ENCODE measurements at regions not wholly inside any gene's neighbourhood (a gene's known extent, or its start where the extent isn't known, plus 50 kb on each side); places are given as distances from the start of the nearest gene placed in this dataset.

DNA sequence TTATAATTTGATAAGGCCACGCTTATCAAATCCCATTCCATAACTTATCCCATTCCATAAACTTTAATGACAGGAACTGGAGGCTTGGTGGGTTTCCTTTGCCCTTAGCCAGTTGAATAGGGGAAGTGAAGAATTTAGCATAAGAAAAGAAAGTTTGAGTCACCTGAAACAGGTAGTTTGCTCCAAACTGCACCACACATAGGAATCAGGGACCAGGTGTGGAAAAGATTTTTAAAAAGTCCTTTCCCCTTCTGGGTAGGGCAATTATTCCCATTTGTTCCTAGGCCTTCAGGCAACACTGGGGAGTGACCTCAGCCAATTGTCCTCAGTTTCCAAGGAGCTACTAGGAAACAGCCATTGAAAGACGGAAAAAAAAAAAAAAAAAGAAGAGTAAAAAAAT lies 525.7 kb upstream of the CNTN5 start:
- POLR2A ChIA-PET: no interaction called here
- WGBS (ENCODE audit: low lambda C conversion rate): 15% methylated on average over 2 of the region's 2 CpGs
- Histone ChIP-seq H3K9me2 (no peaks in the 10 kb centered on the region), H4K20me1 (ENCODE audit: insufficient read depth) (no peaks in the 10 kb centered on the region), H3K27me3 (ENCODE audit: insufficient read depth) (no peaks in the 10 kb centered on the region), H3K9me3 (no peaks in the 10 kb centered on the region), H3K79me2 (ENCODE audit: insufficient read depth) (no peaks in the 10 kb centered on the region), H3K4me2 (no peak overlapping the region), H3K4me1 (ENCODE audit: control insufficient read depth in 1 of 2, insufficient read depth in 2 of 2, low read depth in 1 of 2, low read length in 1 of 2) (no peaks in the 10 kb centered on the region), H3F3A (replicated peaks; ENCODE audit: insufficient read depth) (no peaks in the 10 kb centered on the region), H3K4me3 (ENCODE audit: low read depth in 2 of 2, low read length in 1 of 2) (no peak overlapping the region), H3K9ac (no peak overlapping the region), H2AFZ (ENCODE audit: low read depth) (no peak overlapping the region), H3K27ac (ENCODE audit: low read depth in 2 of 2, low read length in 1 of 2) (no peak overlapping the region), H3K36me3 (replicated peaks in 1 of 2; ENCODE audit: control insufficient read depth in 1 of 2, insufficient read depth in 2 of 2, low read length in 1 of 2) (no peaks in the 10 kb centered on the region)
- DNase-seq: no peak
- CTCF ChIA-PET: no interaction called here
- TF ChIP-seq, protein P1, sequence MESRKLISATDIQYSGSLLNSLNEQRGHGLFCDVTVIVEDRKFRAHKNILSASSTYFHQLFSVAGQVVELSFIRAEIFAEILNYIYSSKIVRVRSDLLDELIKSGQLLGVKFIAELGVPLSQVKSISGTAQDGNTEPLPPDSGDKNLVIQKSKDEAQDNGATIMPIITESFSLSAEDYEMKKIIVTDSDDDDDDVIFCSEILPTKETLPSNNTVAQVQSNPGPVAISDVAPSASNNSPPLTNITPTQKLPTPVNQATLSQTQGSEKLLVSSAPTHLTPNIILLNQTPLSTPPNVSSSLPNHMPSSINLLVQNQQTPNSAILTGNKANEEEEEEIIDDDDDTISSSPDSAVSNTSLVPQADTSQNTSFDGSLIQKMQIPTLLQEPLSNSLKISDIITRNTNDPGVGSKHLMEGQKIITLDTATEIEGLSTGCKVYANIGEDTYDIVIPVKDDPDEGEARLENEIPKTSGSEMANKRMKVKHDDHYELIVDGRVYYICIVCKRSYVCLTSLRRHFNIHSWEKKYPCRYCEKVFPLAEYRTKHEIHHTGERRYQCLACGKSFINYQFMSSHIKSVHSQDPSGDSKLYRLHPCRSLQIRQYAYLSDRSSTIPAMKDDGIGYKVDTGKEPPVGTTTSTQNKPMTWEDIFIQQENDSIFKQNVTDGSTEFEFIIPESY (IDR thresholded peaks at IDR 0.05; ENCODE audit: borderline replicate concordance, low read depth): no peak

DNA sequence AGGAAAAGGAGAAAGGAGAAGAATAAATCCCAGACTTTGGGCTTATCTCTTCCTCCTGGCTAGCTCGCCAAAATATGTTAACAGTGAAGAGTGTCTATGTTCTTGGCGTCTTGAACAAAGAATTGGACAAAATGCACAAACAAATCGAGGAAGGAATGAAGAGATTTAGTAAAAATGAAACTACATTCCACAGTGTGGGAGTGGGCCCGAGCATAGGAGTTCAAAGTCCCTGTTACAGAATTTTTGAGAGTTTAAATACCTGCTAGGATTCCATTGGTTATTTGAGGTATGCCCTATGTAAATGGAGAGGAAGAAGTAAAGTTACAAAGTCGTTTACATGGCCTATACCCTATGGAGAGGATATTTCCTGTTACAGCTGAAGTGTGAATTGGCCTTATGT lies 525.1 kb upstream of the CNTN5 start:
- Histone ChIP-seq H3K4me3 (ENCODE audit: low read depth in 2 of 2, low read length in 1 of 2) (no peak overlapping the region), H3K4me1 (ENCODE audit: control insufficient read depth in 1 of 2, insufficient read depth in 2 of 2, low read depth in 1 of 2, low read length in 1 of 2) (no peaks in the 10 kb centered on the region), H3K9me3 (no peaks in the 10 kb centered on the region), H3K4me2 (peak overlapping the region; percentile 24; the same call in 1 of the 2 replicates), H2AFZ (ENCODE audit: low read depth) (no peak overlapping the region), H3K27me3 (ENCODE audit: insufficient read depth) (no peaks in the 10 kb centered on the region), H3K9me2 (no peaks in the 10 kb centered on the region), H3F3A (replicated peaks; ENCODE audit: insufficient read depth) (no peaks in the 10 kb centered on the region), H3K79me2 (ENCODE audit: insufficient read depth) (no peaks in the 10 kb centered on the region), H3K36me3 (replicated peaks in 1 of 2; ENCODE audit: control insufficient read depth in 1 of 2, insufficient read depth in 2 of 2, low read length in 1 of 2) (no peaks in the 10 kb centered on the region), H3K27ac (ENCODE audit: low read depth in 2 of 2, low read length in 1 of 2) (no peak overlapping the region), H3K9ac (no peak overlapping the region), H4K20me1 (ENCODE audit: insufficient read depth) (no peaks in the 10 kb centered on the region)
- CTCF ChIA-PET: no interaction called here
- no peak for DNase-seq
- TF ChIP-seq NRF1 (IDR thresholded peaks at IDR 0.05; ENCODE audit: low read depth, low read length) (no peak), RFX5 (IDR thresholded peaks at IDR 0.05; ENCODE audit: low read length) (no peak), GABPA (IDR thresholded peaks at IDR 0.05; ENCODE audit: low read depth) (no peak), MXI1 (IDR thresholded peaks at IDR 0.05; ENCODE audit: low read depth, low read length) (no peak), TEAD4 (IDR thresholded peaks at IDR 0.05; ENCODE audit: borderline replicate concordance, insufficient read depth) (no peak), EZH2phosphoT487 (IDR thresholded peaks at IDR 0.05; ENCODE audit: borderline replicate concordance, low read depth) (no peak), RCOR1 (IDR thresholded peaks at IDR 0.05; ENCODE audit: low read length) (no peak)
- TF ChIP-seq, protein P2, sequence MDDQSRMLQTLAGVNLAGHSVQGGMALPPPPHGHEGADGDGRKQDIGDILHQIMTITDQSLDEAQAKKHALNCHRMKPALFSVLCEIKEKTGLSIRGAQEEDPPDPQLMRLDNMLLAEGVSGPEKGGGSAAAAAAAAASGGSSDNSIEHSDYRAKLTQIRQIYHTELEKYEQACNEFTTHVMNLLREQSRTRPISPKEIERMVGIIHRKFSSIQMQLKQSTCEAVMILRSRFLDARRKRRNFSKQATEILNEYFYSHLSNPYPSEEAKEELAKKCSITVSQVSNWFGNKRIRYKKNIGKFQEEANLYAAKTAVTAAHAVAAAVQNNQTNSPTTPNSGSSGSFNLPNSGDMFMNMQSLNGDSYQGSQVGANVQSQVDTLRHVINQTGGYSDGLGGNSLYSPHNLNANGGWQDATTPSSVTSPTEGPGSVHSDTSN (IDR thresholded peaks at IDR 0.05): no peak
- TF ChIP-seq, protein P3, sequence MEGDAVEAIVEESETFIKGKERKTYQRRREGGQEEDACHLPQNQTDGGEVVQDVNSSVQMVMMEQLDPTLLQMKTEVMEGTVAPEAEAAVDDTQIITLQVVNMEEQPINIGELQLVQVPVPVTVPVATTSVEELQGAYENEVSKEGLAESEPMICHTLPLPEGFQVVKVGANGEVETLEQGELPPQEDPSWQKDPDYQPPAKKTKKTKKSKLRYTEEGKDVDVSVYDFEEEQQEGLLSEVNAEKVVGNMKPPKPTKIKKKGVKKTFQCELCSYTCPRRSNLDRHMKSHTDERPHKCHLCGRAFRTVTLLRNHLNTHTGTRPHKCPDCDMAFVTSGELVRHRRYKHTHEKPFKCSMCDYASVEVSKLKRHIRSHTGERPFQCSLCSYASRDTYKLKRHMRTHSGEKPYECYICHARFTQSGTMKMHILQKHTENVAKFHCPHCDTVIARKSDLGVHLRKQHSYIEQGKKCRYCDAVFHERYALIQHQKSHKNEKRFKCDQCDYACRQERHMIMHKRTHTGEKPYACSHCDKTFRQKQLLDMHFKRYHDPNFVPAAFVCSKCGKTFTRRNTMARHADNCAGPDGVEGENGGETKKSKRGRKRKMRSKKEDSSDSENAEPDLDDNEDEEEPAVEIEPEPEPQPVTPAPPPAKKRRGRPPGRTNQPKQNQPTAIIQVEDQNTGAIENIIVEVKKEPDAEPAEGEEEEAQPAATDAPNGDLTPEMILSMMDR (IDR thresholded peaks at IDR 0.05): no peak
- TF ChIP-seq, protein P4, sequence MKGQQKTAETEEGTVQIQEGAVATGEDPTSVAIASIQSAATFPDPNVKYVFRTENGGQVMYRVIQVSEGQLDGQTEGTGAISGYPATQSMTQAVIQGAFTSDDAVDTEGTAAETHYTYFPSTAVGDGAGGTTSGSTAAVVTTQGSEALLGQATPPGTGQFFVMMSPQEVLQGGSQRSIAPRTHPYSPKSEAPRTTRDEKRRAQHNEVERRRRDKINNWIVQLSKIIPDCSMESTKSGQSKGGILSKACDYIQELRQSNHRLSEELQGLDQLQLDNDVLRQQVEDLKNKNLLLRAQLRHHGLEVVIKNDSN (IDR thresholded peaks at IDR 0.05; ENCODE audit: borderline replicate concordance, low read depth): no peak
- 3% methylated on average over 5 of the region's 5 CpGs for WGBS (ENCODE audit: low lambda C conversion rate)
- POLR2A ChIA-PET: no interaction called here

All from SK-N-SH (cell line).